NCI-H82 treated with DMSO at 0.1 percent for 48 hours (cell line): ENCODE measurements at regions not wholly inside any gene's neighbourhood (a gene's known extent, or its start where the extent isn't known, plus 50 kb on each side); places are given as distances from the start of the nearest gene placed in this dataset.

ENCODE experiments used
- DNase-seq: peaks from one replicate; lab custom pipeline; 2025; ENCODE audit not compliant: unreplicated experiment; lab: John Stamatoyannopoulos, UW

DNA sequence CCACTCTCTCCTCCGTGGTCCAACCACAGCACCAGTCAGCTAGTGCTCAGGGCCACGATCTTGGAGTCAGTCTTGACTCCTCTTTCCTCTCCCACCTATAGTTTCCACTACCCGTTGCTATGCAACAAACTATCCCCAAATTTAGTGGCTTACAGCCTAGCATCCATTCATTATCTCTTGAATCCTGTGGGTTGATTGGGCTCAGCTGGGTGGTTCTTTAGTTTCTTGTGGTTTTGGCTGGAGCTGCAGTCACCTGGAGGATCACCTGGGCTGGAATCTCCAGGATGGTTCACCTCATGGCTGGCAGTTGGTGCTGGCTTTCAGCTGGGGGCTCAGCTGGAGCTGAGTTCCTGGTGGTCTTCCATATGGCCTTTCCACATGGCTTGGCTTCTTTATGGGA is 149.9 kb downstream of the ASB1 start:
- DNase-seq = no peak

DNA sequence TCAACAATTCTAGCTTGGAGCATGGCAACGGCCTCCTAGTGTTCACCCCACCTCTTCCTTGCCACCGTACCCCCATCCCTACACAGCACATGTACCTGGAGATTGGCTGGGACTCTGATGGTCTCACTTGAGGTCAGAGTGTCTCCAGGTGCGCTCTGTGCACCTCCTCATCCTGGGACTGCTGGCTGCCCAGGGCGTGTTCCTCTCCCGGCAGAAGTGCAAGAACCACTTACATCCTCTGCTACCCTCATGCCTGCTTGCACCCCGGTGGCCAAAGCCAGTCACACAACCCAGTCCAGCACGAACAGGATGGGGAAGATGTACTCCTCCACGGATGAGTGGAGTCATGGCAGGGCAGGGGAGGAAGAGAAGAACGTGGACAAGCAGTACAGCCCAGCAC is 151.5 kb downstream of the ASB1 start:
- DNase-seq = no peak

DNA sequence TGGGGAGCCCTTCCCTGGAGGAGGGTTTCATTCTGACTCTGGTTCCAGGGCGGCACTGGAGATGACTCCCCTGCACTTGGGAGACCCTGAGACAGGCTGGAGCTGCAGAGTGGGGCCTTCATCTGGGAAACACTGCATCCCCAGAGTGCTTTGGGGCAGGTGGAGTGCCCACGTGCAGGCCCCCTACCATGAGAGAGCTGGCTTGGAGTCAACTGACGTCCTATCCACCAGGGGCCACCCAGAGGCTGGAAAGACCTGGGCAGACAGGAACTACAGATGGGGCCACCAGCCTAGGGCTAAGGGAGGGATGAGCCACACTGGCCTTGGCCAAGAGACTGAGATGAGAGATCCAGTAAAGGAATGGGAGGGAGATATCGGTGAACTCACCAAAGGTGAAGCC is 153.8 kb downstream of the ASB1 start:
- no peak for DNase-seq

DNA sequence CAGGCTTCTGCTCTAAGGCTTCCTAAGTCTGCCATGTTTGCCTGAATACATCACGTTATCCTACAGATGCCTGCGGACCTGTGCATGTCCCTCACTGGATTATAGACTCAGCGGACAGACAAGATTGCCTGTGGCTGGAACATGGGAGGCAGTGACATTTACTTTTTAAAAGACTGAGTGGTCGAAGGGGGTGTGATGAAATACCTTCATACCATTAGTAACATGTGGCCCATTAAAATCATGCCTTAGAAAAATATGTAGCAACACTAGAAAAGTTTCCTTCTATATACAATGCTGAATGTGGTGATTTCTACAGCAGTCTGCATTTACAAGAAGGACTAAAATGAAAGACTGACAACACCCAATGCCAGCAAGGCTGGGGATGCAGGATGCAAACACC is 154.4 kb downstream of the ASB1 start:
- no peak for DNase-seq

DNA sequence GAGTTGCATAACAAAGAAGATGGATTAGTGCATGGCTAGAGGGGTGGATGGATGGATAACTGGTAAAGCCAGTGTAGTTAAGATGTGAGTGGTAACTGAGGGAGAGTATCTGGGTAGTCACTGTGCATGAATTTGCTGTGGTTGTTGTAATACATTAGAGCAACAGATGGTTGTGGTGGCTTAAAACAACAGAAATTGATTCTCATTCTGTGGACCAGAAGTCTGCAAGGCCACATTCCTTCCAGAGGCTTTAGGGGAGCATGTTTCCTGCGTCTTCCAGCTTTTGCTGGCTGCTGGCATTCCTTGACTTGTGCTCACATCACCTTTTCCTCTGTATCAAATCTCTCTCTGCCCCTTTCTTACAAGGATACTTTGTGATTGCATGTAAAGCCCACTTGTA is 155.4 kb downstream of the ASB1 start:
- no peak for DNase-seq

DNA sequence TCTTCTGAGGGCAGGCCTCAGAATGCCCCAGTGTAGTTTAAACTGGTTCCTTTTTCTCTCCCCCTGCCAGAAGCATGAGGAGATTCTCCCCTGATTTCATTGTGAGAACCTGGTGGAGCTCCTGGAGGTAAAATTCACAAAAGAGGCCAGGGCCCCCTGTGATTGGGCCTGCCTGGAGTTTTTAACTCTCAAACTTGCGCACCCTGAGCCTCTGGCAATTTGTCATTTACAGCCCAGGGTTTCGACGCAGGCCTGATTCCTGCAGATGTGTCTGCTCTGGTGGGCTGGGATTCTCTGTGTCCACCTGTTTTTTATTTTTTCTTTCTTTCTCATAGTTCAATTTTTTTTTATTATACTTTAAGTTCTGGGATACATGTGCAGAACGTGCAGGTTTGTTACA is 157.9 kb downstream of the ASB1 start:
- DNase-seq = no peak

DNA sequence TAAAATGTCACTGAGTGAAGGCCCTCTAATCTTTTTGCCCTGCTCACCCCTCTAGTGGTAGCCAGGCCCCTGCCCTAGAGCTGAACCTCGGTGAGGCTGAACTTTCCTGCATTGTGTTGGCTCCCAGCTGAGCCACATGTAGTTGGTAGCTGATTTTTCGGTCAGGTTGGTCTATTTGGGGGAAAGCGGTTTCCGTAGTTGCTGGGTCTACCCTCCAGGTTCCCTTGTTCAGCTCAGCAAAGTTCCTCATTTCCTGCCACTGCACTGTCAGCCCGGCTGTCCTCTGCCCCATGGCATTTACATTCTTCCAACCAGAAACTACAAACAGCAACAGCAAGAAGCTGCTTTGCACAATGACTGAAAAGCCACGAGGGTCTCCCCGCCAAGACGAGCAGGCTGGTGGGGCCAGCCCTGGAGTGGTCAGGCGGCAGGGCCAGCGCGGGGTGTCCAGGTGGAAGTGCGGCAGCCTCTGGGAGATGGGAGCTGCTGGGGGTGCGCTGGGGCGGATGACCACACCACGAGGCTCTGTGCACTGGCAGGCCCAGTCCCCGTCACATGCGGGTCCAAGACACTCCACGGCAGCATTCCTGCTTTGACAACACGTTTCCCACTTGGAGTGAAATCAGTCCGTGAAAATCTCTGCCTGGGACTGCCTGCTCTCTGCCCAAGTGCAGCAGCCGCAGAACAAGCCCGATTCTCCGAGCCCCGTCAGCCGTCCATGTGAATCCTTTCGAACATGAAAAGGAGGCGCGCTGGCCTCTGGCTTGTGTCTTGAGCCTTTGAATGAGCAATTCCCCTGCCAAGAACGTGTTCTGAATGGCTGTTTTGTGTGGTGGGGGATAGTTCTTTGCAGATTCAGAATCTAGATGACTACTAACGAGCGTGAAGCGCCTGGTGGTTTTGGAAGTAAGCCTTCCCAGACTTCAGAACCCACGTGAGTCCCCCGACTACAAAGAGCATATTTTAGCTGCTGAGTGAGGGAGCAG is 159.4 kb downstream of the ASB1 start:
- DNase-seq = no peak

DNA sequence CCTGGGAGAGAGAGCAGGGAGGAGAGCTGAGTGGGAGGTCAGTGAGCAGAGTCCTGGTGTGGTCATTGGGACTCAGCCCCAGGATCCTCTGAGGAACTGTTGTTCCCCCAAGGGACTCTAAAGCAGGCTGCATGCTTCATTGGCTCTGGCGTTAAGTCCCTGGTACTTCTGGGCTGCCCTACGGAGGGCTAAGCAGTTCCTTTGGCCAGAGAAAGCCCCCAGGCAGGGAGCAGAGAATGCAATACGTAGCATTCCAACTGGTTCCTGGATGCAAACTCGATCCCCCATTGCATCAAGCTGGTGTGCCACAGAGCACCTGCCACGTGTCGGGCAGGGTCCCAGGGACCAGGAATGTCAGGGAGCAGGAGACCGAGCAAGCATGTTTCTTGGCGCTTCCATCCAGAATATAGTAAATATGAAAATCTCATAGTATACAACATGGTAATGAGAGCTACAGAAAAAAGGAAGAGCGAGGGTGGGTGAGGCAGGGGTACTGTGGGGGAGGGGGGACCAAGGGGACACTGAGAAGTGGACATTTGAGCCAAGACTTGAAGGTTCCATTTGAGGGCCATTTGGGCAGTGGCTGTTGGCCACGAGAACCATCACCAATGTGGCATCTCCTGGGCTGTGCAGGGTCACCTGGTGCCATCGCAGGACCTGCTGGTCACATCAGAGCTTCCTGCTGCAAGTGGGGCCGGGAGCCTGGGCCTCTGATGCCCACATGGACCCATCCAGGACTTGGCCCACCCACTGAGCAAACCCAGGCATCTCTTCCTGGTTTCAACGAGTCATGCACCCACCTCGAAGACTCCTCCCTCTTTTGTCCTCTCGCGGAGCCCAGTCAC is 160.4 kb downstream of the ASB1 start:
- DNase-seq = no peak

DNA sequence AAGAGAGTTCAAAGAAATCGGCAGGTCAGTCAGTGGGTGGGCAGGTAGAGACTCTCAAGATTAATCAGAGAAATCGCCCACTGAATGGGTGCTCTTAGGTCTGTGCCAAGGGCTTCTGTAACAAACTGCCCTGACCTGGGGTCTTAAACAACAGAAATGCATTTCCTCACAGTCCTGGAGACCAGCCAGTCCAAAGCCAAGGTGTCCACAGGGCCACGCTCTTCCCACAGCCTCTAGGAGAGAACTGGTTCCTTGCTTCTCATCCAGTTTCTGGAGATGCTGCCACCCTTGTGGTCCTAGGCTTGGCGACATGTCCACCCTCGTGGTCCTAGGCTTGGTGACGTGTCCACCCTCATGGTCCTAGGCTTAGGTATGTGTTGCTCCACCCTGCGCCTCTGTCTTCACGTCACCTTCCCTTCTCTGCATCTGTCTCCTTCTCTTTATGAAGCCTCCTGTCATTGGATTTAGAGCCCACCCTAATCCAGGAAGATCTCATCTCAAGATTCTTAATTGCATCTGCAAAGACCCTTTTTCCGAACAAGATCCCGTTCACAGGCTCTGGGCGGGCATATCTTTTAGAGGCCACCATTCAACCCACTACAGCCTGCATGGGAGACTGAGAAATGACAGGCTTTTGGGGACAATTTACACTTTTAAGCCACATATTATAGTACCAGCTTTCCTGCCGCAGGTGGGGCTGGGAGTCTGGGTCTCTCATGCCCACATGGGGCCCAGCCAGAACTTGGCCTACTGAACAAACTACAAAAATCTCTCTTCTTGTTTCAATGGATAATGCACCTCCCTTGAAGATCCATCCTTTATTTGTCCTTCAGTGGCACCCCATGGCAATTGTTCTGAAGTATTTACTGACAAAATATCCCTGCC is 161.3 kb downstream of the ASB1 start:
- DNase-seq = no peak

DNA sequence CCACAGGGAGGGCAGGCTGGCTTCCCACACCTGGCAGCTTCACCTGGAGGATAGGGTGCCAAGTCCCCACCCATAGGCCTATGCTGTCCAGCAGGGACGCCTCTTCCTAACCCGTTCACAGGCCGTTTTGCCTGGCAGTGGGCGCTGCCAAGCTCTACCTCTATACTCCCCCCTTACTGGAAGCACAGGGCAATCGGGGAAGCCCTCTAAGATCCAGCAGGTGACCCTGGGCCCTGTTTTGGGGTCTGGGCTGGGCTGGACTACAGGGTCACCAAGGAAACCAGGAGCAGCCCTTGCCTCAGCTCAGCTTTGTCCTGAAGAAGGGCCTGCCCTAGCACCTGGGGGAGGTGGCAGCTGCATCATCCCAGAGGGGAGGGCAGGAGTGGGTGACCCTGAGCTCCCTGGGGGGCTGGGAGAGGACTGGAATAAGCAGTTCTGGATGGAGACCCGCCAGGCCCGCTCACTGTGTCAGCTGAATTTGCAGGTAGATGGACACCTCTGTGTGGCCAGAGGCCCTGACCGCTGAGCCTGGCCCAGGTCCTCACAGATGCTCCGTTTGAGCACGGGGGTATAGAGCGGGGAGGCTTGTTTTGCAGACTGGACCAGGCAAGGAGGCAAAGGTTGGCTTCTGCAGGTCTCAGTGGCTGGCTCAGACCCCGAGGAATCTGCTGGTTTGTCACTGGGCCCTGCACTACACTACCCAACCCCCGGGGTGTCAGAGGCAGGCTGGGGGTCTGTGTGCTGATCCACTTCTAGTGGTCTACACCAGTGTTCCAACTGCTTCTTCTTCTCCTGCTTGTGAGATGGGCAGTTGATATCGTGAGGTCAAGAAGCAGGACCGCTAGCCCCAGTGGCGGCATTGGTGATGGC is 163.1 kb downstream of the ASB1 start:
- DNase-seq = no peak

DNA sequence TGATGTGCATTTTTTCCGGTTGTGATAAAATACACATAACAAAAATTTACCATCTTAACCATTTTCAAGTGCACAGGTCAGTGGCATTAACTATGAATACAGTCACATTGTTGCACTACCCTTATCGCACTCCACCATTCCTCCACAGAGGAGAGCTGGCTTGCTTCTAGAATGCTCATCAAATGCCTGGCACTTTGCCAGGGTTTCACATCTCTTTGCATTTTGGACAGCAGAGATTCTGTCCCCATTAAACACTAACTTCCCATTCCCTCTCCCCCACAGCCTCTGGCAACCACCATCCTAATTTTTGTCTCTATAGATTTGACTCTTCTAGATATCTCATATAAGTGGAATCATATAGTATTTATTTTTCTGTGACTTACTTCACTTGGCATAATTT is 165.0 kb downstream of the ASB1 start:
- no peak for DNase-seq

DNA sequence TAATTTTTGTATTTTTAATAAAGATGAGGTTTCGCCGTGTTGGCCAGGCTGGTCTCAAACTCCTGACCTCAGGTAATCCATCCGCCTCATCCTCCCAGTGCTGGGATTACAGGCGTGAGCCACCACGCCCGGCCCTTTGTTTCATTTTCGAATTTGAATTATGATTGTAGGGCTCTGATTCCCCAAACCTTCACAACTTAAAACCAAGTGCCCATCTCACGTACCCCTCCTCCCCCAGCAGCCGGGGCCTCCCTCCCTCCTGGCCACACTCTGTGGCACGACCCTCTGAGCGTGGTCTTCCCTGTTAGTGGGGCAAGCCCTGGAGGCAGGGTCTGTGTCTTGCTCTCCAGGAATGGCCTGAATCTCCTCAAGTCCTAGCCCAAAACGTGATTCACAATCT is 166.5 kb downstream of the ASB1 start:
- DNase-seq = no peak

DNA sequence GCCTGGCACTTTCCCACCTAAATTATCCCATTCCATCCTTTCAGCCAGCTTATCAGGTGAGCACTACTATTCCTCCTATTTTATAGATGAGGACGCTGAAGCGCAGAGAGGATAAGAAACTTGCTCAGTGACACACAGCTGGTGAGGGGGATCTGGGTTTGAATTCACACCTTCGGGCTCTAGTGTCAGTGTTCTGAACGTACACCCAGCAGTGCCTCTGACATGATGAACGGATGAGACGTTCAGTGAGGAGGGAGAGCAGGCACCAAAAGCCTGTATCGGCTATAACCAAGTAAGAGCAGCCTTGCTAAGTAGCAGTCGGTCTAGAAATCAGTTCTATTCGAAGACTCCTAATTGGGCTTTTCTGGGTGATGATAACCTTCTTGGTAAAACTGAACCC is 167.0 kb downstream of the ASB1 start:
- no peak for DNase-seq

DNA sequence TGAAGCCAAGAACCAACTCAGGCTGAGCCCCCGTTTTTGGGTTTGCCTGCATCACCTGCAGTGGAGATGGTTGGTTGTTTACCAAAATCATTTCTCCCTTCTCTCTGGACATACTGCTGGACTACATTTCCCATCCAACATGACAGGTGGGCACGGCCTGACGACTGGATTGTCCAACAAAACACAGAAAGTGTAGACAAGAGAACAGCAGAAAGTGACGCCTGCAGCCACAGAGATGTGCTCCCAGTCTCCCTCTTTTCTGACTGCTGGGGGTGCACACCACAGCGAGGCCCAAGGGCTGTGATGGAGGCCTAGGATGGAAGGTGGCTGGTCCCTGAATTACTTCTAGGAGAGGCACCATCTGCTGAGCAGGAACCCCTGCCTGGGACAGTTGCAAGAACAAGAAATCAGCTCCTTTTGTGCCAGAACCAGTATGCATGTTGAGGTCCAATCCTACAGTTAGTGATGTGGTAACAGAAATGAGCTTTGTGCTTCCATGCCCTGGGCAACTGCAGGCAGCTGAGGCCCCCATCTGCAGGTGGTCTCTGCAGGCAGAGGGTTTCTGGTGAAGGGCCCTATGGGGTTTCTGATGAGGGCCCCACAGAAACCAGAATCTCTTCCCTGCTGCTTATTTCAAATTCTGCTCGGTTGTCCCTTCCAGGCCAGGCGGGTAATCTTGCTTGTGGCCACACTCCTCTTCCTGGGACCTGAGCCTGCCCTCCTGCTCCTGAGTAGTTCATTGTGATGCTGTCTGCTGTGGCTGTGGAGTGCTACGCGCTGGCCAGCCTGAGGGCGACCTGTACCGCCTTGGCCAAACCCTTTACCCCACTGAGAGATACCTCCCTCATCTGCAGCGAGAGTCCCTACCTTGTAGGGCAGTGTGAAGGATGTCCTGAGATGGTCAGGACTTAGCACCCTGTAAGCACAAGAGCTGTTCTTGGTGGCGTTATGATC is 168.3 kb downstream of the ASB1 start:
- DNase-seq = no peak

DNA sequence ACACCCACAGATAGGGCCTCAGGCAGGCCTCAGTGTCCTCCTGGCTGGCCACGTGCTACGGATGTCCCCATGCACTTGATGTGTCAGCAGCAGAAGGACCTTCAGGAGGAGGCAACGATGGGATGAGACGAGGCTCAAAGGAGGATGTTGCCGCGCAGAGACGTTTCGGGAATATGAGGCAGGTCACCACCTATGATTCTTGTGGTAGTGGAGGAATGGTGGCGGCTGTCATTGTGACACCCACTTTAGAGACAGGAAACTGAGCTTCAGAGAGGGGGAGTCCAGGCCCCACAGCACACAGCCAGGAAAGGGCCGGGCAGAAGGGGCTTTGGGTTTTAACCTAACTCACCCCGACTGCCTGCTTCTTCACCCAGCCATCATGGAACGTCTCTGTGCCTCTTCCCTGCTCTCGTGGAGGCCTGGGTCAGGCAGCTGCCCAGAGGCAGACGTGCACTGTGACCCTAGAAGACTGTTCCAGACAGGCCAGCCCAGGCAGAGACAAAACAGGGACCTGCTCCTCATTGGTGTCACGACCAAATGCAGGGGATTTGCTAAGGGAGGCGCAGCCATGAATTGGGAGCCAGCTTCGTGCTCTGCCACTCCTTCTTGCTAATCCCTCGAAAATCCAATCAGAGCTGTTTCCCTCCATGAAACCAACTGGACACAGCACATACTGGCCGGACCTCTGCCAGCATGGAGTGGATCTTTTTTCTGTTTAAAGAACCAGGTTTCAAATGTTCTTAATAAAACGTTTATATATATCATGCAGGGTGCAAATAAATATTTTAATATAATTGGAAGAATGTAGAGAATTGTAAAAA is 169.2 kb downstream of the ASB1 start:
- no peak for DNase-seq

DNA sequence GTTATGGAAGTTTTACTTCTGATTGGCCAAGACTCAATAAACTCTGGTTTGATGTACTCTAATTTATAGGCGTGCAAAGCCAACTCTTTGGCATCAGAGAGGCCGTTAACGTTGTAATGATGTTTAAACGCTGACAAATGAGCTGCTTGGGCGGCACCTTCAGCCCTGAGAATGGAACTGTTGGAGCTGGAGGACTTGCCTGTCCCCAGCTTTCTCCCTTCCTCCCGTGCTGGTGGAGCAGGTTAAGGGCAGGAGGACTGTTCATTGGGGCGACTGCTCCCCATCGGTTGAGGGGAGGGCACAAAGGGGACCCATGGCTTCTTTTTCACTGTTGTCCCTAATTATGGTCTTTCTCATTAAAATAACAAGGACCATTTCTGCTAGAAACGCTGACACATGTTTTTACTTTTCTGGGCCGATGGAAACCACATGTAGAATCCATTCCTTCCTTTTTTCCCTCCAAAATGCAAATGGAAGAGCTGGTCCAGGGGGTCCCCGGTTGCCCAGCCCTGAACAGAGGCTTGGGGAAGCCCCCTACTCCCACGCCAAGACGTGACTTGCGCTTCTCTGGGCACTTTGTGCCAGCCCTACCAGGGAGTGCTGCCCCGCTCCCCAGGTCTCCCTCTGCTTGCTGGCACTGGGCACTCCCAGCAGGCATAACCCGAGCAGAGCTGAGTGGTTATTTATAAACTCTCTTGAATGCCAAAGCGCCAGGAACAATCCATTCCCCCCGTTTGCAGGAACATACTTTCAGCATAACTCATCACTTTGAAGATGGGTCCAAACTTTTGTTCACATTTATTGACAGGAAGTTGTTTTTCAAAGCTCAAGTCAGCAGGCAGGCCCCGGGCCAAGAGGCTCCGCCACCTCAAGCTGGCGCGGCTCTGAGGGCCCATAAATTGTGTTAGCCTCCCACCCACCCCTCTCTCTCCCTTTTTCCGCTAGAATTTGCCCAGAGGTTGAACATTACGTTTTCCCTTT is 170.1 kb downstream of the ASB1 start:
- DNase-seq = no peak
